Stimulated activated naive B cell treated with anti-CD40 and anti-IgM and Interleukin-4, amounts not matched to agents 10 μg/mL and 1 μg/mL and 100 μg/mL, for 72 hours (primary cell): ENCODE measurements at regions not wholly inside any gene's neighbourhood (a gene's known extent, or its start where the extent isn't known, plus 50 kb on each side); places are given as distances from the start of the nearest gene placed in this dataset.

Source experiments
- ATAC-seq, 2 donors: fragments of 150-1000 bp; cut with Tn5 transposase; replicated peaks; 2 replicates each; pipeline ENCODE4 v1.10.0; 2021; ENCODE audit warnings: moderate library complexity in 1 of 2
- DNase-seq: peaks from one replicate; pipeline ENCODE4 v3.0.0; 2021
- H3K27ac Mint-ChIP-seq: one replicate; pipeline ENCODE4 v1.8.0; 2022; ENCODE audit warnings: mild to moderate bottlenecking, mixed read lengths
- H3K27me3 Mint-ChIP-seq, 2 donors: one replicate each; pipeline ENCODE4 v1.8.0; 2022; ENCODE audit warnings: mixed read lengths in 2 of 2
- H3K36me3 Mint-ChIP-seq, 2 donors: one replicate each; pipeline ENCODE4 v1.8.0; 2022; ENCODE audit warnings: mixed read lengths in 2 of 2, mild to moderate bottlenecking in 1 of 2
- H3K4me1 Mint-ChIP-seq, 2 donors: one replicate each; pipeline ENCODE4 v1.8.0; 2022; ENCODE audit warnings: mixed read lengths in 2 of 2, mild to moderate bottlenecking in 1 of 2
- H3K4me3 Mint-ChIP-seq, 2 donors: one replicate each; pipeline ENCODE4 v1.8.0; 2022; ENCODE audit warnings: mild to moderate bottlenecking in 2 of 2, mixed read lengths in 2 of 2, moderate library complexity in 1 of 2
- H3K9me3 Mint-ChIP-seq, 2 donors: one replicate each; pipeline ENCODE4 v1.8.0; 2022; ENCODE audit warnings: mixed read lengths in 2 of 2, mild to moderate bottlenecking in 1 of 2

DNA sequence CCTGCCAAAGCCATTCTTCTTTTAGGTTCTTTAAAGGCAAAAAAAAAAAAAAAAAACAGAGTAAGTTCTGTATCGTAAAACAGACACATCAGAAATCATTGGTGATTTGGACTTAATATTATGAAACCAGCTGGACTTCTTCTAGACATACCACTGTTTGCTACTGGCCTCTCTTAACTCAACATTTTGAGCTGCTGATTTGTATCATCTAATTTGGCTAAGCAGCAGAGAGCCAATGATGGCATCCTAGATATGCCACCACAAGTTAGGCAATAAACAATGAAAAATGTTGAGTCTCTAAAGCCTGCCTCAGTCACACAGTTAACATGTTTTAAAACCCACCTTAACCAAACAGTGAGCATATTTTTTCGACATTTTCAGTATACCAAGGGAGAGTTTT, 1034.3 kb upstream of the NXPH2 start:
- Mint-ChIP-seq H3K36me3 (no peaks in the 10 kb centered on the region), H3K9me3 (no peaks in the 10 kb centered on the region), H3K27me3 (no peaks in the 10 kb centered on the region), H3K4me3 (no peak overlapping the region), H3K4me1 (no peaks in the 10 kb centered on the region), H3K27ac (no peak overlapping the region)
- ATAC-seq (no peak), DNase-seq (no peak)

DNA sequence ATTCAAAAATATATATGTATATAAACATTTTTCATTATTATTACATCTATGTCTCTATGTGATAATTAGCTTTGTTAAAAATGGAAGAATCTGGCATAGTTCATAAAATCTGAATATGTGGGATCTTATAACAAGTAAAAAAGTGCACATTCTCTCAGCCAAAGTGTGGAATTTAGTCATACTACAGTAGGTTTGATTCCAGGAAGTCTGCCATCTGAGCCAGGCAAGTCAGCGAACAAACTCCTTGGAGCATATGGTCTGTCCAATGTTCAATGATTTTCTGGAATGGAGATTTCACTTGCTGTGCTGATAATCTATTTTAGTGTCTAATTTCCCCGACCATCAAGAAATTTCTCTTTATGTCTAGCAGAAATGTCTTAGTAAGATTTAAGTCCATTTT, 1033.2 kb upstream of the NXPH2 start:
- Mint-ChIP-seq H3K4me3 (no peak overlapping the region), H3K9me3 (no peaks in the 10 kb centered on the region)
- ATAC-seq = no peak

DNA sequence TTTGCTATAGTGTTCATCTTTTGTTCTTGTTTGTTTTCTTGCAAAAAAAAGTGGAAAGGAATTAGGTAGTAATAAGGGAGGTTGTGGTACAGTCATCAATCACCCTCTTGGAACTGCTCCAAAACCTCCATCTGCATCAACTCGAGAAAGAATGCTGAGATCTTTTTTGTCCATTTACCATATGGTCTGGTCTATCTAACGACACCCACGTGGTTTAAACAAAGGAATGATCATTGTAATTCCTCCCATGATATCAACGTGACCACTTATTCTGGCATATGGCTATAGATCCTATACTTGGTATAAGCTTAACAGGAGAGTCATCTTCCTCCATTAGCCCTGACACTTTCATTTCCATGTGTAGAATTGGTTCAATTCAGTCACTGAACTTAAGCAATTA, 1025.3 kb upstream of the NXPH2 start:
- Mint-ChIP-seq H3K36me3 (no peaks in the 10 kb centered on the region), H3K4me1 (no peaks in the 10 kb centered on the region), H3K27ac (no peak overlapping the region), H3K9me3 (no peaks in the 10 kb centered on the region), H3K27me3 (no peaks in the 10 kb centered on the region), H3K4me3 (no peak overlapping the region)
- ATAC-seq = no peak
- no peak for DNase-seq

More for the DNA sequence above, 1033.2 kb upstream of the NXPH2 start:
- no peak for DNase-seq
- Mint-ChIP-seq H3K27me3 (no peaks in the 10 kb centered on the region), H3K27ac (no peak overlapping the region), H3K36me3 (no peaks in the 10 kb centered on the region), H3K4me1 (no peaks in the 10 kb centered on the region)

DNA sequence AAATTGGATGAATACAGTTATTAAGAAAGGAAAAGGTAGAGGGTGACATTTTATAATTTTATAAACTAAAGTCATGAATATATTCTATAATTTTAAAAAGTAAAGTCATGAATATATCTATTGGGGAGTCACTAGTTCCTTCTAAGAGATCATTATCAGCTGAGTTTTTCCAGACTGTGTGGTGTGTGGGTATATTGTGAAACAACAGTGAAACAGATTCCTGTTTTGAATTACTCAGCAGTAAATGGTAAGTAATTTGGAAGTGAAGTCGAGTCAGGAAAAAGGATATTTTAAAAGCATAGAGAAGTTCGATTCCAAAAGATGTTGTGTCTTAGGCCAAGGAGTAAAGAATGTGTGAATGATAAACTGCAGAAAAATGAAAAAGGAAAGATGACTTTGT, 1018.2 kb upstream of the NXPH2 start:
- no peak overlapping the region for H3K27ac Mint-ChIP-seq
- no peaks in the 10 kb centered on the region for H3K4me1 Mint-ChIP-seq
- H3K36me3 Mint-ChIP-seq = no peaks in the 10 kb centered on the region
- H3K9me3 Mint-ChIP-seq = peaks cover 0 to 1% of the 10 kb centered on the region in 2 donors
- DNase-seq (no peak), ATAC-seq (no peak)
- no peaks in the 10 kb centered on the region for H3K27me3 Mint-ChIP-seq
- no peak overlapping the region for H3K4me3 Mint-ChIP-seq

DNA sequence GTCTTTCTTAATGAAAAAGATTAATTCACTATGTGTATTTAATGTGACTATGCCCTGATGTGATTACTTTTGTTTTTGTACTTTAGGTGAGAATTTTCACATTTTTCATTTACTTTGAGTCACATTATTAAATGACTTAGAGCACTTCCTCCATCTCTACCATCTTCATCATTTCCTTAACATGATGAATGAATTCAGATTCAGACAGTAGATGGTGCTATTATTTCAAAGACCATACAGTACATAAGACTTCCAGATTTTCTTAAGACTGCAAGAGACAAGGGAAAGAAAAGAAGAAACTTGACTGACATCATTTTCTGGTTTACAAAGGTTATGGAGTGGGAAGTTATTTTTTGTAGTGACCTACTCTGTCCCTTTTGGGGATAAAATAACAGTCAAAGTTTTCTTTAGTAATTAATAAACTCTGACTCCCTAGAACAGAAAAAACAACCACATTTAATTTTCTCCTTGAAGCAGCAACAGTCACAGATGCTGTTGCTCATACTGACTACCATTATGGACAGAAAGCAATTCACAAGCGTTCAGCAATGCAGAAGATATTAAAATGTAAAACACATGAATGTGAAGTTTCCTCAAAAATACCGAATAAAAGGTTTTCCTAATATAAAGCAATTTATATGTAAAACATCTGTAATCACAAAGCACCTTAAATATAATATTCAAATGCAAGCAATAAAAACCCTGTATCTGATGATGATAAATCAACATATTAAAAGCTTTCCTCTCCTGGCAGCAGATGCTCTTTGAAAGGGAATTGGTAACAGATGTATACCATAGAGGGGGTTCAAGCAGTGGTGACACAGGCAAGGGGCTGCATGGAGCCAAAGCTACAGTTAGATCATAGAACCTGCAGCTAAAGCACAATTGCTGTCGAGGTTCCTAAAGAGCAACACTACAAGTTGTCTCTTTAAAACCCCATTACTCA, 1010.9 kb upstream of the NXPH2 start:
- H3K4me3 Mint-ChIP-seq = no peak overlapping the region
- no peak for DNase-seq
- peak in 1 of 2 donors; percentile 34 for ATAC-seq
- H3K4me1 Mint-ChIP-seq = no peaks in the 10 kb centered on the region
- H3K36me3 Mint-ChIP-seq = no peaks in the 10 kb centered on the region
- peaks cover 0 to 2% of the 10 kb centered on the region in 2 donors for H3K9me3 Mint-ChIP-seq
- H3K27me3 Mint-ChIP-seq = no peaks in the 10 kb centered on the region
- no peak overlapping the region for H3K27ac Mint-ChIP-seq

DNA sequence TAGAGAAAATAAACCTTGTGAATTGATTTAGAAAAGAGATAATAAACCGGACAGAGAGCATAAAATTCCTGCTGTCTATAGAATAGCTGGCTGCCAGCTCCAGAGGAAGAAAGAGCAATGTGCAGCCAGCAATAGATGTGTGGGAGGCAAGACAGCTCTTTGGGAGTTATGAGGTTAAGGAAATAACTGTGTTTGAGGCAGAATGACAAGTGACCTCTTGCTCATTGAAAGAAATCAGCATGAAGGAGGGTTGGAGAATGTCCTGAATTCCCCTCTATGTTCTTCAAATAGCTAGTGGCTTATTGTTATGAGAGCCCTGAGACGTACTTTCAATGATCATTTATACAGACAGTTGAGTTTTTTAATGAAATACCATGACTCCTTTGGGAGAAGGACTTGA, 1009.9 kb upstream of the NXPH2 start:
- no peaks in the 10 kb centered on the region for H3K4me1 Mint-ChIP-seq
- no peak overlapping the region for H3K27ac Mint-ChIP-seq
- ATAC-seq = no peak
- no peaks in the 10 kb centered on the region for H3K27me3 Mint-ChIP-seq
- peaks cover 0 to 2% of the 10 kb centered on the region in 2 donors for H3K9me3 Mint-ChIP-seq
- H3K4me3 Mint-ChIP-seq = no peak overlapping the region
- no peaks in the 10 kb centered on the region for H3K36me3 Mint-ChIP-seq
- DNase-seq = no peak

DNA sequence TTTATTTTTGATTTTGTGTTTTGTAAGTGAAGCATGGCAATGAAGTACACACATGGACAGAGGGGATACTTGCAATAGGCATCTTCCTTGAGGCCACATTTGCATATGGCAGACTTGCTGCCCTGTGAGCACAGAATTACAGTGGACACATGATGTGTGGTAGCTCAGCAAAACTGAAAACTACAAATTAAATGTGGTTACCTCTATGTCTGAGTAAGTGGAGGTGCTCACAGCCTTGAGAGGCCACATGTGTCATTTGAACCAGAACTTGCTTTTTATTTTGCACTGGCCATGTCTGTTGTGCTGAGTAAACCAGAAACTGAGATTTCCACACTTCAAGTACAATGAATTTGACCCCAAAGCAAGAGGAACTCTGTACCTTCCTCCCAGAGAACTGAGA, 998.5 kb upstream of the NXPH2 start:
- H3K4me3 Mint-ChIP-seq = no peak overlapping the region
- ATAC-seq = no peak

DNA sequence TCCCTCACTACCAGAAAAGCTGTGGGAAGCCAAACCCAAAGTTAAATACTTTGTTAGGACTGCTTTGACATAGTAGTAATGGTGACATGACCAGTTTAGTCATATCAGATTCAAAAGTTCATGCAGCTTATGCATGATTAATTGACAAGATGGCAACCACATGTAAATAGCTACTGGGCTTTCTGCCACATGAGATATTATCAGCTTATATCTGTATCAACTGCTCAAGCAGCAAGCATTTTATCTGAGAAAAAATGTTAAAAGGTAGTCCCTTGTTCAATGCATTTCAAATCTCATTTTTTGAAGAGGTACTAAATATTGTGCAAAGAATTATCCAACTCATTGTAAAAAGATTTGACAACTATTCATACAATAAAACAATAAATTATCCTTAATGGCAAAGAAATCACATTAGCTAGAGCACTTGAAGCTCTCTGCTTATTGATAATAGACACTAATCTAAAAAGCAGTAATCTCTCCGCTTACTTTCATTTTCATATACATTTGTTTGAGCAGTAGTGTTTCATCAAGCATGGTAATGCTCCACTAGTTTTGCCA, 993.6 kb upstream of the NXPH2 start:
- no peak for ATAC-seq
- no peak overlapping the region for H3K4me3 Mint-ChIP-seq
- DNase-seq = no peak
- H3K27ac Mint-ChIP-seq = no peak overlapping the region
- H3K4me1 Mint-ChIP-seq = no peaks in the 10 kb centered on the region
- peaks cover 0 to 2% of the 10 kb centered on the region in 2 donors for H3K9me3 Mint-ChIP-seq
- H3K27me3 Mint-ChIP-seq = no peaks in the 10 kb centered on the region
- H3K36me3 Mint-ChIP-seq = no peaks in the 10 kb centered on the region

More for the DNA sequence above, 998.5 kb upstream of the NXPH2 start:
- Mint-ChIP-seq H3K27ac (no peak overlapping the region), H3K36me3 (no peaks in the 10 kb centered on the region), H3K9me3 (no peaks in the 10 kb centered on the region), H3K4me1 (no peaks in the 10 kb centered on the region), H3K27me3 (no peaks in the 10 kb centered on the region)
- no peak for DNase-seq

DNA sequence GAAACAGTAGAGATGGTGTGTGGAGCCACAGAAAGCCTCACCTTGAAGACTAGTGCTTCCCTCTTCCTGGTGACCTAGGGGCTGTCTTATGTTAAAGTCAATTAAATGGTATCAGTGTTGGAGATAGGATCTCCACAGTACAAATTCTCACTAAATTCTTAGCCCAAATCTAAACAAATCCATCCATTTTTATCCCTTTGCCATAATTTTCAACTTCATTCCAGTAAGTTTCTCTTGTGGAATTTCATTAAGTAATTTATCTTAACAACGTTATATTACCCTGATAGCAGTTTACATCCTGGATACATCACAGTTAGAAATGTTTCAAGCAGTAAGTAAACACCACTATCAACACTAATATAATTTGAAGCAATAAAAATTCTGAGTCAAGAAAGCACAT, 989.4 kb upstream of the NXPH2 start:
- H3K4me1 Mint-ChIP-seq = no peaks in the 10 kb centered on the region

DNA sequence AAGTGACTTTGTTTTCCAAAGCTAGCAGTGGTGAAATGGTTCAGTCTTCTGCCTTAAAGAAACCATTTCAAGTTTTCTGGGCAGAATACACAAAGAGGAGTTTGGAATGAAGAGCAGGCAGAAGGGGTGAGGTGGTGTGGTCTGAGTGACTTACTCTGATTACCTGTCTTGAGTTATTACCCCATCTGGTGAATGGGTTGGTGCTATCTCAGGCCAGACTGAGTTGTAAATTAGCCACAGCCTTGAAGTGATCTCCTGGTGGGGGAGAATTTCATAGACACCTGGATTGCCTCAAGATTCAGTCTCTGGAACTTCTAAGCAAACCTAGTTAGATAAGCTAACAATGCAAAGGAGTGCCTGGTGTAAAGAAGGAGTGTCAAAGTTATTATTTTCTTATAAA, 983.5 kb upstream of the NXPH2 start:
- H3K27ac Mint-ChIP-seq = no peak overlapping the region
- ATAC-seq = no peak
- no peaks in the 10 kb centered on the region for H3K36me3 Mint-ChIP-seq
- DNase-seq = no peak
- H3K4me1 Mint-ChIP-seq = no peaks in the 10 kb centered on the region
- no peaks in the 10 kb centered on the region for H3K9me3 Mint-ChIP-seq
- H3K4me3 Mint-ChIP-seq = no peak overlapping the region
- H3K27me3 Mint-ChIP-seq = no peaks in the 10 kb centered on the region

More for the DNA sequence above, 989.4 kb upstream of the NXPH2 start:
- H3K4me3 Mint-ChIP-seq = no peak overlapping the region
- H3K27ac Mint-ChIP-seq = no peak overlapping the region
- ATAC-seq = no peak
- H3K27me3 Mint-ChIP-seq = no peaks in the 10 kb centered on the region
- no peaks in the 10 kb centered on the region for H3K36me3 Mint-ChIP-seq
- peaks cover 0 to 2% of the 10 kb centered on the region in 2 donors for H3K9me3 Mint-ChIP-seq
- DNase-seq = no peak

DNA sequence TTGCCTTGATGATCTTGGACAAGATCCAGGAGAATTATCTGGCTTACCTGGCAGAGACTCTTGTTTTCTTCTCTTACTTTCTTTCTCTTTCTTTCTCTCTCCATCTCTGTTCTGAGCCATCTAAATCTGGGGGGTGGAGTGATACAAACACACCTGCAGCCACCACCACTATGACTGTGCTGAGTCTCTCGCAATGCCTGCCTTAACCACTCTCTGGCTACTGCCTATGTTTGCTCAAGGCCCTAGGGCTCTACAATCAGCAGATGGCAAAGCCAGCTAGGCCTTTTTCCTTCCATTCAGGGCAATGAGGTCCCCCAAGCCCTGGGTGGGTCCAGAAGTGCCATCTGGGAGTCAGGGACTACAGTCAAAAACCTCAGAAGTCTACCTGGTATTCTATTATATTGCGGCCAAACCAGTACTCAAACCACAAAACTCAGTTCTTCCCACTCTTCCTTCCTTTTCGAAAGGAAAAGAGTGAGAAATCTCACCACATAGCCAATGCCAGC, 978.9 kb upstream of the NXPH2 start:
- Mint-ChIP-seq H3K4me1 (no peaks in the 10 kb centered on the region), H3K9me3 (peaks cover 9 to 11% of the 10 kb centered on the region in 2 donors), H3K27me3 (no peaks in the 10 kb centered on the region), H3K4me3 (no peak overlapping the region), H3K36me3 (no peaks in the 10 kb centered on the region), H3K27ac (no peak overlapping the region)
- no peak for ATAC-seq
- no peak for DNase-seq

DNA sequence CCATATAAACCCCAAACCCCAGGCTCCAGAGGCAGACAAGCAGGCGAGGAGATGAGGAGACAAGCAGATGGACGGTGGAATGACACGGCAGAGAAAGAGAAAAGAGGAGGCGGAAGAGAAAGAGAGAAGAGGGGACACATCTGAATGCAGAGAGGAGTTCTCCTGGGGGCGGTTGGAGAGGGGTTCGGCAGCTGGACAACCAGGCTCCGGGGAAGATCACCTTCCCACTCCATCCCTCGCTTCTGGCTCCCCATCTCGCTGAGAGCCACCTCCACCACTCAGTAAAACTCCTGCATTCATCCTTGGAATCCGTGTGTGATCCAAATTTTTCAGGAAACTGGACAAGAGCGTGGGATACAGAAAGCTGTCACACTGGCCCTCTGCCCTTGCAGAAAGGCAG, 966.7 kb upstream of the NXPH2 start:
- no peaks in the 10 kb centered on the region for H3K27me3 Mint-ChIP-seq
- peaks cover 10 to 11% of the 10 kb centered on the region in 2 donors for H3K9me3 Mint-ChIP-seq
- DNase-seq (no peak), ATAC-seq (no peak)
- H3K4me3 Mint-ChIP-seq = no peak overlapping the region
- H3K27ac Mint-ChIP-seq = no peak overlapping the region
- H3K4me1 Mint-ChIP-seq = no peaks in the 10 kb centered on the region
- no peaks in the 10 kb centered on the region for H3K36me3 Mint-ChIP-seq

DNA sequence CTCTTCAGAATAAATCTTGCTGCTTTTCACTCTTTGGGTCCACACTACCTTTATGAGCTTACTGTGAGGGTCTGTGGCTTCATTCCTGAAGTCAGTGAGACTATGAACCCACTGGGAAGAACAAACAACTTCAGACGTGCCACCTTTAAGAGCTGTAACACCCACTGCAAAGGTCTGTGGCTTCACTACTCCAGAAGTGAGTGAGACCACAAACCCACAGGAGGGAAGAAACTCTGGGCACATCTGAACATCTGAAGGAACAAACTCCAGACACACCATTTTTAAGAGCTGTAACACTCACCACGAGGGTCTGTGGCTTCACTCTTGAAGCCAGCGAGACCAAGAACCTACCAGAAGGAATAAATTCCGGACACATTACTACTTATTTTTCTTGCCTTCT, 964.1 kb upstream of the NXPH2 start:
- ATAC-seq (no peak), DNase-seq (no peak)
- no peaks in the 10 kb centered on the region for H3K4me1 Mint-ChIP-seq
- H3K36me3 Mint-ChIP-seq = no peaks in the 10 kb centered on the region
- H3K4me3 Mint-ChIP-seq = no peak overlapping the region
- peaks cover 4 to 9% of the 10 kb centered on the region in 2 donors for H3K9me3 Mint-ChIP-seq
- no peaks in the 10 kb centered on the region for H3K27me3 Mint-ChIP-seq
- H3K27ac Mint-ChIP-seq = no peak overlapping the region

DNA sequence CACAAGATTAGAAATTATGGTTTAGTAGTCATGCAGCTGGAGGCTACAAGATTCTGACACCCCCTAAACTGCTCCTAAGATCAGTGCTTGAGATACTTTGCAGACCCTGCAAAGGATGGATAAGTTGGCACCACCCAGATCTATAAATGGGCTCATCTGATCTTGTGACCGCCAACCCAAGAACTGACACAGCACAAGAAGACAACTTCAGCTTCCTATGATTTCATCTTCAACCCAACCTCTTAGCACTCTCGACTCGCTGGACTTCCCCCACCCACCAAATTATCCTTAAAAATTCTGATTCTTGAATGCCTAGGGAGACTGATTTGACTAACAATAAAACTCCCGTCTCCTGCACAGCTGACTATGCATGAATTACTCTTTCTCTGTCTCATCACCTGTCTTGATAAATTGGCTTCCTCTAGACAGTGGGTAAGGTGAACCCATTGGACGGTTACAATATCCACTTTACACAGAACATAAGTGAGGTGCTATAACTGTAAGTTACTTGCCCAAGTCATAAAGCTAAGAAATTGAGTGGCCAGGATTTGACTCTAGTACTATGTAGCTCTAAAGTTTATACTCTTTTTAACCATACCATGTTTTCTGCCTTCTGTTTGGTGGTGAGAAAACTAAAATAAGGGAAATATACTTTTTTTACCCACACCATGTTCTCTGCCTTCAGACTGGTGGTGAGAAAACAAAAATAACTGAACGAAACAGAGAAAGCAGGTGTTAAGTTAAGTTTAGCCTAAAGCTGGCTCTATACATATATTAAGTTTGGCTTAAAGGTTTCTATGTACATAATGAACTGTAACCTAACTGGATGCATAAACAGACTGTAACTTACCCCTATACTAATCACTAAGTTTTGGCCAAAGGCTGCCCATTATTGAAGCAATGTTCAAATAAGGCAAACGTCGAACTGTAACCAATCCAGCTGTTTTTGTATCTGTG, 962.3 kb upstream of the NXPH2 start:
- H3K36me3 Mint-ChIP-seq = no peaks in the 10 kb centered on the region
- H3K4me1 Mint-ChIP-seq = no peaks in the 10 kb centered on the region
- no peak for DNase-seq
- peaks cover 4 to 6% of the 10 kb centered on the region in 2 donors for H3K9me3 Mint-ChIP-seq
- no peak overlapping the region for H3K4me3 Mint-ChIP-seq
- ATAC-seq = no peak
- no peak overlapping the region for H3K27ac Mint-ChIP-seq
- no peaks in the 10 kb centered on the region for H3K27me3 Mint-ChIP-seq
